ENCODE measurements at regions not wholly inside any gene's neighbourhood (a gene's known extent, or its start where the extent isn't known, plus 50 kb on each side); places are given as distances from the start of the nearest gene placed in this dataset.

GRCh38 chr12:53829130-53829819 lies 77.5 kb upstream of the CISTR start:
- TF ChIP-seq CTCF (IDR thresholded peaks at IDR 0.05; ENCODE audit: poor library complexity): no peak
- TF ChIP-seq EZH2phosphoT487 (IDR thresholded peaks at IDR 0.05; ENCODE audit: low read depth, severe bottlenecking, unreplicated experiment): no peak
- no peak for TF ChIP-seq EZH2 (IDR thresholded peaks at IDR 0.05; ENCODE audit: borderline replicate concordance)
